Mammary epithelial cell (primary cell): ENCODE measurements at regions not wholly inside any gene's neighbourhood (a gene's known extent, or its start where the extent isn't known, plus 50 kb on each side); places are given as distances from the start of the nearest gene placed in this dataset.
"Not testable (repeated sequence)": the region's sequence is repeated elsewhere in the genome, so short reads cannot be mapped to it uniquely, and the experiment has no call there.

Experiments
- EZH2 ChIP-seq: IDR thresholded peaks from 2 replicates; pipeline ENCODE4 v1.6.1; 2012; ENCODE audit warnings: low read length, inconsistent platforms, borderline replicate concordance
- TF ChIP-seq, protein P1 (sequence below), 2 donors: IDR thresholded peaks in 1 of 2; conservative IDR thresholded peaks in 1 of 2; 2 replicates each; pipeline ENCODE4 v1.5.1; 2011 to 2012; ENCODE audit warnings: inconsistent platforms in 2 of 2, low read length in 2 of 2, mild to moderate bottlenecking in 2 of 2, control low read depth in 1 of 2, low read depth in 1 of 2; ENCODE audit not compliant: insufficient read depth in 1 of 2; ENCODE audit errors: extremely low read depth in 1 of 2

DNA sequence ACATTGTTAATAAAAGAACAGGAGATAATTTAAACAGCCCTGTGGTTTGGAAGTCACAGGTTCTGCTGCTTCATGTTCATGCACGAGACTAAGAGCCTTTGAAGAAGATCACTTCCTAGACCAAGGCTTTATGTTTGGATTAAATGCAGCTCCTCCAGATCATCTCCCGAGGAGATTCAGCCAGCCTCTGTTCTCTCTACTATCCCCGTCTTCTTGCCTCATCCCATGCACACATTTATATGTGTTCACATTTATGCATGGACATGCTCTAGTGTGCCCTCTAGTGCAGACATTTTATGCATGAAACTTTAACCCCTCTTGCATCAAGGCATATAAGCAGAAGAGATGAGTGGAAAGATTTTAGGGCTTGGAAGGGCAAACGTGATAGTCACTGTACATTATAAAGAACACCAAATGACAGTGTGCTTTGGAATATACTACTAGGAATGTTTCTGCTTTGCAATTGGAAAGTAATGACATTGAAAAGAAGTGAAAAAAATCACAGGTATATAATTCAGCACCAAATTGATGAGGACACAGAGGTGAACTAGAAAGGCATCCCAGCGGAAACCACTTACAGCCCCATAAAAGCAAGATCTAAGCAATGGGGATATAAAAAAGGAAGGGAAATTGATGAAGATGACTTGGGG lies 271.5 kb upstream of the PLGLB2 start:
- TF ChIP-seq, protein P1, sequence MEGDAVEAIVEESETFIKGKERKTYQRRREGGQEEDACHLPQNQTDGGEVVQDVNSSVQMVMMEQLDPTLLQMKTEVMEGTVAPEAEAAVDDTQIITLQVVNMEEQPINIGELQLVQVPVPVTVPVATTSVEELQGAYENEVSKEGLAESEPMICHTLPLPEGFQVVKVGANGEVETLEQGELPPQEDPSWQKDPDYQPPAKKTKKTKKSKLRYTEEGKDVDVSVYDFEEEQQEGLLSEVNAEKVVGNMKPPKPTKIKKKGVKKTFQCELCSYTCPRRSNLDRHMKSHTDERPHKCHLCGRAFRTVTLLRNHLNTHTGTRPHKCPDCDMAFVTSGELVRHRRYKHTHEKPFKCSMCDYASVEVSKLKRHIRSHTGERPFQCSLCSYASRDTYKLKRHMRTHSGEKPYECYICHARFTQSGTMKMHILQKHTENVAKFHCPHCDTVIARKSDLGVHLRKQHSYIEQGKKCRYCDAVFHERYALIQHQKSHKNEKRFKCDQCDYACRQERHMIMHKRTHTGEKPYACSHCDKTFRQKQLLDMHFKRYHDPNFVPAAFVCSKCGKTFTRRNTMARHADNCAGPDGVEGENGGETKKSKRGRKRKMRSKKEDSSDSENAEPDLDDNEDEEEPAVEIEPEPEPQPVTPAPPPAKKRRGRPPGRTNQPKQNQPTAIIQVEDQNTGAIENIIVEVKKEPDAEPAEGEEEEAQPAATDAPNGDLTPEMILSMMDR (conservative IDR thresholded peaks at IDR 0.05 in 1 of 2, IDR thresholded peaks at IDR 0.05 in 1 of 2; ENCODE audit: extremely low read depth in 1 of 2, insufficient read depth in 1 of 2, low read depth in 1 of 2, low read length in 2 of 2): not testable (repeated sequence)
- not testable (repeated sequence) for TF ChIP-seq EZH2
